Activated CD8-positive, alpha-beta T cell treated with anti-CD3 and anti-CD28 coated beads for 36 hours (primary cell): ENCODE measurements at regions not wholly inside any gene's neighbourhood (a gene's known extent, or its start where the extent isn't known, plus 50 kb on each side); places are given as distances from the start of the nearest gene placed in this dataset.

Experiments used
- ATAC-seq: fragments of 200-7000 bp; cut with Tn5 transposase; one replicate; pipeline ENCODE4 v1.10.0; 2021; ENCODE audit warnings: mild to moderate bottlenecking, moderate library complexity
- CTCF ChIA-PET: fragments of 350-600 bp; sonication (Branson Sonifier 250); formaldehyde crosslinking; loops from one replicate; lab custom pipeline; 2021; ENCODE audit warnings: antibody characterized with exemption; lab: Charles Lee
- POLR2A ChIA-PET: fragments of 350-600 bp; sonication (Branson Sonifier 250); formaldehyde crosslinking; loops from one replicate; lab custom pipeline; 2021; ENCODE audit warnings: antibody characterized with exemption; lab: Charles Lee
- DNase-seq: peaks from one replicate; pipeline ENCODE4 v3.0.0-alpha.2; 2020
- H3K27ac Mint-ChIP-seq: one replicate; pipeline ENCODE4 v1.8.0; 2021; ENCODE audit warnings: mild to moderate bottlenecking, mixed read lengths
- H3K27me3 Mint-ChIP-seq: one replicate; pipeline ENCODE4 v1.8.0; 2021; ENCODE audit warnings: mixed read lengths
- H3K36me3 Mint-ChIP-seq: one replicate; pipeline ENCODE4 v1.8.0; 2021; ENCODE audit warnings: low read depth, mixed read lengths
- H3K4me1 Mint-ChIP-seq: one replicate; pipeline ENCODE4 v1.8.0; 2021; ENCODE audit warnings: low read depth, mixed read lengths
- H3K4me3 Mint-ChIP-seq: one replicate; pipeline ENCODE4 v1.8.0; 2021; ENCODE audit warnings: mild to moderate bottlenecking, moderate library complexity, mixed read lengths
- H3K9me3 Mint-ChIP-seq: one replicate; pipeline ENCODE4 v1.8.0; 2021; ENCODE audit warnings: mixed read lengths
- CTCF ChIP-seq: fragments of 200-600 bp; IDR thresholded peaks from one replicate; pipeline ENCODE4 v1.8.0; 2022; ENCODE audit warnings: antibody characterized with exemption, mild to moderate bottlenecking
- intact Hi-C: fragments of 100-400 bp; cut with micrococcal nuclease; formaldehyde crosslinking; loops from one replicate; pipeline ENCODE4 v1.10.0; 2022

DNA sequence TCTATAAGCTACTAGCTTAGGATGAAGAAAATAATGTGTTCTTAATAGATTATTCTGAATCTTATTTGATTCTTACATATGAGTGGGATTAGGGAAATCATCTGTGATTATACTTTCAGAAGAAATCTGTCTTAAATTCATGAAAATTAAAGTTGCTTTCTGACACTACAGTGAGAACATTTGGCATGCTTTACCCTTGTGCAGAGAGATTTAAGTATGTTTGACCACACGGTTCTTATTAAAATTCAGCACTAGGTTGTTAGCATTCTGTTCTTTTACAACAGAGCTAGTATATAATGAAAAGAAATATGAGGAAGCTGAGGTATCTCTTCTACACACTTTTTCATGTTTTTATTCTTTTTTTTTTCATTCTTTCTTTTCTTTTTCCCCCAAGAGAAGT is 2723.9 kb downstream of the PCDH9 start:
- intact Hi-C loops = no loop called here
- no peak for ATAC-seq
- no peaks in the 10 kb centered on the region for H3K4me1 Mint-ChIP-seq
- H3K4me3 Mint-ChIP-seq = no peak overlapping the region
- ChIA-PET CTCF (no interaction called here), POLR2A (no interaction called here)
- DNase-seq = no peak
- no peak for TF ChIP-seq CTCF
- no peaks in the 10 kb centered on the region for H3K27me3 Mint-ChIP-seq
- H3K27ac Mint-ChIP-seq = no peak overlapping the region
- peaks cover 18% of the 10 kb centered on the region for H3K9me3 Mint-ChIP-seq
- no peaks in the 10 kb centered on the region for H3K36me3 Mint-ChIP-seq

DNA sequence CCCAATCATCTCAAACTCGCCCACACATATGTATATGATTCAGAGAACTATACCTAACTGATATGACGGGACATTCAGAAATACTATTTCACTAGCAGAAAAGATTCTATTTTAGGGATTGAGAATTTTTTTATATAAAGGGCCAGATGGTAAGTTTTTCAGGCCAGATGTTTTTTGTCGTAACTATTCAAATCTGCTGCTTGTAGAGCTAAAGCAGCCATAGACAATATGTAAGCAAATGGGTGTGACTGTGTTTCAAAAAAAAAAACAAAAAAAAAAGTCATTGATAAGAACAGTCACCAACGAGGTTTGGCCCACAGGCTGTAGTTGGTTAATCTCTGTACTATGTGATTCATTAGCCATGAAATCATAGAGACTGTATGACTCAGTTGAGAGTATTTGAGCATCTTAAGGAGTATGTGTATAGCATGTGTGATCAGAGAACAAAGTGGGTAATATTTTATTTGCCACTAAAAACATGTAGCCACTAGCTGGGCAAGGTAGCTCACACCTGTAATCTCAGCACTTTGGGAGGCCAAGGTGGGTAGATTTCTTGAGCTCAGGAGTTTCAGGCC is 2724.7 kb downstream of the PCDH9 start:
- Mint-ChIP-seq H3K27me3 (no peaks in the 10 kb centered on the region), H3K9me3 (peaks cover 18% of the 10 kb centered on the region), H3K36me3 (no peaks in the 10 kb centered on the region), H3K4me3 (no peak overlapping the region), H3K4me1 (no peaks in the 10 kb centered on the region), H3K27ac (no peak overlapping the region)
- ChIA-PET POLR2A (no interaction called here), CTCF (no interaction called here)
- intact Hi-C loops = no loop called here
- DNase-seq (no peak), ATAC-seq (no peak)
- no peak for TF ChIP-seq CTCF

GRCh38 chr13:64488731-64489130 is 2741.4 kb downstream of the PCDH9 start:
- no peak for DNase-seq
- Mint-ChIP-seq H3K9me3 (peaks cover 13% of the 10 kb centered on the region), H3K27ac (no peak overlapping the region), H3K36me3 (no peaks in the 10 kb centered on the region), H3K4me3 (no peak overlapping the region), H3K4me1 (no peaks in the 10 kb centered on the region), H3K27me3 (no peaks in the 10 kb centered on the region)
- intact Hi-C loops = no loop called here
- ChIA-PET CTCF (no interaction called here), POLR2A (no interaction called here)
- ATAC-seq = no peak
- no peak for TF ChIP-seq CTCF

DNA sequence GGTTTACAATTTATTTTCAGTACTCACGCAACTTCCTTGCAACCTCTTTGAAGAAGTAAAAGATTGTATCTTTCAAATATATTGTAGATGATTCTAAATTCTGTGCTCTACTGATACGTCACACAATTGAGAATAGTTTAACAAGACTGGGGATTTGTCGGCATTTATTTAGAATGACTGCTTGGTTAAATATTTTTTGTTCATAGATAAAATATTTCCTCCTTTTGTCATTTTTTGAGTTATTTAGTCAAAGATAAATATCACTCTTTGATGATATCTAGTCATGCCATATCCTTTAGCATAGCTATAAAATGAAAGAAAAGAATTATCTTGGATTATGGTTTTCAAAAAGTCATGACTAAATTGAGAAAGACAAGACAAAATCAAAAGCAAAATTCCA is 2747.8 kb downstream of the PCDH9 start:
- no peak for TF ChIP-seq CTCF
- POLR2A ChIA-PET = no interaction called here
- no peaks in the 10 kb centered on the region for H3K27me3 Mint-ChIP-seq
- CTCF ChIA-PET = no interaction called here
- intact Hi-C loops = no loop called here
- ATAC-seq (no peak), DNase-seq (no peak)
- no peak overlapping the region for H3K4me3 Mint-ChIP-seq
- H3K4me1 Mint-ChIP-seq = no peaks in the 10 kb centered on the region
- no peaks in the 10 kb centered on the region for H3K36me3 Mint-ChIP-seq
- H3K27ac Mint-ChIP-seq = no peak overlapping the region
- H3K9me3 Mint-ChIP-seq = peaks cover 3% of the 10 kb centered on the region

DNA sequence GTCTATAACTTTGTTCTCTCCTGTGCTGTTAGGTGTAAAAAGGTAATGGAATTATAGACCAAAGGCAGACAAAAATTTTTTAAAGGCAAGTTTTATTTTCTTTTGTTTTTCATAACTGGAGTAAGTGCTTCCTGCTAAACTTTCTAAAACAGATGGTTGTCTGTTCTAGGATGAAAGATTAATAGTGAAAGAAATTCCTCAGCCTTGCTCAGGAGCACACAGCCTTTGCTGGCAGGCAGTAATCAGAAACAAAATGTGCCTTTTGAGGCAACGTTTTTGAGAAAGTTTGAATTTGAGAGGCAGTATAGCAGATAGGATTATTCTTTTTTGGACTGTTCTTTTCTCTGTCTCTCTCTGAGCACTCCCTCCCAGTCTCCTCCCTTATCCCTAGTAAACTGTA is 2749.5 kb downstream of the PCDH9 start:
- Mint-ChIP-seq H3K27ac (no peak overlapping the region), H3K27me3 (no peaks in the 10 kb centered on the region), H3K4me1 (no peaks in the 10 kb centered on the region), H3K4me3 (no peak overlapping the region), H3K9me3 (peaks cover 8% of the 10 kb centered on the region), H3K36me3 (no peaks in the 10 kb centered on the region)
- DNase-seq = no peak
- no peak for ATAC-seq
- CTCF ChIA-PET = no interaction called here
- intact Hi-C loops = no loop called here
- no peak for TF ChIP-seq CTCF
- POLR2A ChIA-PET = no interaction called here
